ENCODE measurements at regions not wholly inside any gene's neighbourhood (a gene's known extent, or its start where the extent isn't known, plus 50 kb on each side); places are given as distances from the start of the nearest gene placed in this dataset.
A peak's percentile ranks its signal among the peaks of the same experiment; 100 is the strongest.

- DNase-seq (ENCODE audit: low read depth), result no peak
Measured at GRCh38 chr2:147122944-147123343, 721.9 kb upstream of the ACVR2A start.

- no peak for DNase-seq (ENCODE audit: low read depth)
Measured at GRCh38 chr2:147110962-147111361, 733.9 kb upstream of the ACVR2A start.

GRCh38 chr2:147110317-147110716 lies 734.5 kb upstream of the ACVR2A start:
- no peak for DNase-seq (ENCODE audit: low read depth)

GRCh38 chr2:147109291-147109690 lies 735.5 kb upstream of the ACVR2A start:
- no peak for DNase-seq (ENCODE audit: low read depth)

GRCh38 chr2:147108548-147108947 lies 736.3 kb upstream of the ACVR2A start:
- no peak for DNase-seq (ENCODE audit: low read depth)

- DNase-seq (ENCODE audit: low read depth), result no peak
Measured at GRCh38 chr2:147101941-147102790, 742.7 kb upstream of the ACVR2A start.

- no peak for DNase-seq (ENCODE audit: low read depth)
Measured at GRCh38 chr2:147100406-147101035, 744.3 kb upstream of the ACVR2A start.

- DNase-seq (ENCODE audit: low read depth), result no peak
Measured at GRCh38 chr2:147099845-147100244, 745.0 kb upstream of the ACVR2A start.

- no peak for DNase-seq (ENCODE audit: low read depth)
Measured at GRCh38 chr2:147098940-147099339, 745.9 kb upstream of the ACVR2A start.

- no peak for DNase-seq (ENCODE audit: low read depth)
Measured at GRCh38 chr2:147097747-147098146, 747.1 kb upstream of the ACVR2A start.

- no peak for DNase-seq (ENCODE audit: low read depth)
Measured at GRCh38 chr2:147096671-147097070, 748.2 kb upstream of the ACVR2A start.

- DNase-seq (ENCODE audit: low read depth), result no peak
Measured at GRCh38 chr2:147095376-147095775, 749.5 kb upstream of the ACVR2A start.

- DNase-seq (ENCODE audit: low read depth), result no peak
Measured at GRCh38 chr2:147094077-147094476, 750.8 kb upstream of the ACVR2A start.

GRCh38 chr2:147092266-147092665 lies 752.6 kb upstream of the ACVR2A start:
- DNase-seq (ENCODE audit: low read depth), result no peak

GRCh38 chr2:147091448-147091847 lies 753.4 kb upstream of the ACVR2A start:
- no peak for DNase-seq (ENCODE audit: low read depth)

GRCh38 chr2:147088871-147089270 lies 756.0 kb upstream of the ACVR2A start:
- no peak for DNase-seq (ENCODE audit: low read depth)

GRCh38 chr2:147086715-147087114 lies 758.1 kb upstream of the ACVR2A start:
- DNase-seq (ENCODE audit: low read depth), result no peak

- DNase-seq (ENCODE audit: low read depth), result no peak
Measured at GRCh38 chr2:147083664-147084063, 761.2 kb upstream of the ACVR2A start.

- peak; percentile 38 for DNase-seq (ENCODE audit: low read depth)
Measured at GRCh38 chr2:147082850-147083522, 761.8 kb upstream of the ACVR2A start.

- no peak for DNase-seq (ENCODE audit: low read depth)
Measured at GRCh38 chr2:147081831-147082230, 763.0 kb upstream of the ACVR2A start.

GRCh38 chr2:147076634-147077033 lies 768.2 kb upstream of the ACVR2A start:
- peak; percentile 22 for DNase-seq (ENCODE audit: low read depth)

GRCh38 chr2:147068071-147068470 lies 776.8 kb upstream of the ACVR2A start:
- no peak for DNase-seq (ENCODE audit: low read depth)

- no peak for DNase-seq (ENCODE audit: low read depth)
Measured at GRCh38 chr2:147067136-147067535, 777.7 kb upstream of the ACVR2A start.
